ENCODE measurements at regions not wholly inside any gene's neighbourhood (a gene's known extent, or its start where the extent isn't known, plus 50 kb on each side); places are given as distances from the start of the nearest gene placed in this dataset.

DNA sequence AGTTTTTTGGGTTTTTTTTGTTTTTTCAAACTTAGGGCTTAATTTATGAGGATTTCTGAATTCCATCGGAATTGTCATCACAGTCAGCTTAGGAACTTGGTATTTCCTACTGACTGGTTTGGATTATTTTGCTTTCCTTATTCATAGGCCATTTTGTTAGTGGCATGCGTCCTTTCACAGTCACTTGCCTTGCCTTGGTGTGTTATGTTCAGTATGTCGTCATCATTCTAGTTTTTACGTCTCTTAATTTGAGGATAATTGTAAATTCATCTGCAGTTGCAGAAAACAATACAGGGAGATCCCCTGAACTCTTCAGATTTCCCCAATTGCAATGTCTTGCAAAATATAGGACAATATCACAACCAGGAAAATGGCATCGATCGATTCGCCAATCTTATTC is 485.3 kb downstream of the CBLN2 start:
- DNase-seq, result no peak

DNA sequence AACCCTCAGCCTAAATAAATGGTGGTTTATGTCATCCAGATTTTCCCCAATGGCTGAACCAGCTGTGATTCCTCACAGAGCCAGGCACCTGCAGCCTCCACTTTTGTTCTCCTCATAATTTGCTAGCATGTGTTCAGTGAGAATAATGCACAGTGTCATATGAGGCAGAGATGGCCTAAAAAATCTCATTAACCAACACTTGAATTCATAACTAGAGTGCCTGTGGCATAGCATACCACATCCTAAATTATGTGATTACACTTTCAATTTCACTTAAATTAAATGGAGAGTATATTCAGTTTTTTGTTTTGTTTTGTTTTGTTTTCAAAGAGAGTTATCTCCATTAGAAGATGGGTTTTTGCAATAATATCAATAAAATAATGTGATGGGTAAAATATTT is 488.0 kb downstream of the CBLN2 start:
- DNase-seq, result no peak

DNA sequence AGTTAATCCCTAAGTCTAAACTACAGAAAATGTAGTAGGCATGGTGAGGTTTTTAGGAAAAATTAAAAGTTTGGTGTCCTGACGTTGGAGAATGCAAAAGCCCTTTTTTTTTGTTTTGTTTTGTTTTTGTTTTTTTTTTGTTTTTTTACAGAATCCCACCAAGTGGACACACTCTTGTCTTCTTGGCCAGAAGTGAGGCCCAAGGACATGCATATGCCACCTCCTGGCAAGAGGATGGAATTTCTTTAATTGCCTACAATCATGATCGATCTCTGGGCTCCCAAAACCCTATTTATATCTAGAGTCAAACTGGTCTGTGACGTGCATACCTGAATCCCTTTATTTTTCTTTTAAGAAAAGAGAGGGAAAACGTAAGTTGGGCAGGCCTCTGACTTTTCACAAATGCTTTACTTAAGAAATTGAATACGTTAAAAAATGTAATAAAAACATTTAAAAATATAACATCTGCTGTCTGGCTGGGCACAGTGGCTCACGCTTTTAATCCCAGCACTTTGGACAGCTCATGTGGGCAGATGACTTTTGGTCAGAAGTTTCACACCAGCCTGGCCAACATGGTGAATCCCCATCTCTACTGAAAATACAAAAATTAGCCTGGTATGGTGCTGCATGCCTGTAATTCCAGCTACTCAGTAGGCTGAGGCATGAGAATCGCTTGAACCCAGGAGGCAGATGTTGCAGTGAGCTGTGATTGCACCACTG is 502.7 kb downstream of the CBLN2 start:
- no peak for DNase-seq

DNA sequence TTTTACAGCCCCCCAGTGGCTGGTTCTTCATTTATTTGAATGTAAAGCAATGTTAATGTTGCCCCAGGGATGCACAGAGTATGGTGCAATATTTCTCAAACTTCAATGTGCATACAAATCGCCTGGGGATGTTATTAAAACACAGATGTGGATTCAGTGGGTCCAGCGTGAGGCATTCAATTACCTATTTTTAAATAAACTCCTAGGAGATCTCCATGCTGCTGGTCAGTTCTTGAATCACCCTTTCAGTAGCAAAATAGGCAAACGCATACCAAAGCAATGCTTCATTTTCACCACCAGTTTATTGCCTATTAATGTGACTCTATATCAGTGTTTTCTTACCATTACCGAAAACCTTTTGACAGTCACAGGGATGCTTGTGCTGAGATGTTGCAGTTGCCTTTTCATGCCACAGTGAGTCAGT is 530.7 kb downstream of the CBLN2 start:
- DNase-seq, result no peak

DNA sequence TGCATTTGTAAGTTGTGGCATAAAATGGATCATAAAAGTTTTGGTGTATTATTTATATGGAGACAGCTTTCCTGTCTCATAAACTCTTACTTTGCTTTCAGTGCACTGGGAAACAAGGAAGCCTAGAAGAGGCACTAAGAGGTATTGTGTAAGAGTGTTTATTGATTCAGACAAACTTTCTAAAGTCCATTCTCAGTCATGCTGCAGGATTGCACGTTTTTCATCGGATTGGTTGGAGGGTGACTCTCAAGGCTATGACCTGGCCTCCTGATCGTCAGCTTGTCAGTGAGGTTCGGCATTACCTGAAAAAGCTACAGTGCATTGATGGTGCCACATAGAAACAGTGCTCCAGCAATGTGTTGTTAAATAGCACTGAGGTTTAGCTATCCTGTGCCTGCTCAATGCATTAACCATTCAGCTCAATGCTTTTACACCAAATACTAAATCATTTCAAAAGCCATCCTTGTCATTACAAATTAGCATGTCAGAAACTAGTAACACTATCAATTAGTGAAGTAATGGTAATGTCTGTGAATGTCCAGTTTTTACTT is 545.5 kb downstream of the CBLN2 start:
- DNase-seq, result no peak

DNA sequence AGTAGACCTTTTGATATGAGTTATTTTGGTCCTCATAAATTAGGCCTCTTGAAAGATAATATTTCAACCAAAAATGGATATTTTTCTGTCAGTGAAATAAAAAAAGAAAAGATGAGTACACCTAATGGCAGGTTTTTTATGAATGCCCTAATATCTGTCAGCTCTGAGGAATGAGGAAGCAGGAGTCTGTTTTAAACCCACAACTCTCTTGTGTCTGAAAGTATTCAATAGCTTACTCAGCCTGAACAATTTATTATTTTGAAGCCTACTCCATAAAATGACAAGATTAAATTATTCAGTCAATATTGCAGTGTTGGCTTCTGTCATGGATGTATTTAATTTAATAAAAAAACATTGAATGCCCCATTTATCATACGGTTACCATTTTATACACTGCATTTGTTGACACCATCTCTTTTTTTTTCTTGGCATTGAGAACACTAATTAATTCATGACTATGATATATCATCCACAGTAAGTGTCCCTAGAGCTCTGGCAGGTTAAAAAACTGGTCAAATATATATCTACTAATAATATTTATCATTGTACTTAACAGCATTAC is 548.2 kb downstream of the CBLN2 start:
- no peak for DNase-seq

DNA sequence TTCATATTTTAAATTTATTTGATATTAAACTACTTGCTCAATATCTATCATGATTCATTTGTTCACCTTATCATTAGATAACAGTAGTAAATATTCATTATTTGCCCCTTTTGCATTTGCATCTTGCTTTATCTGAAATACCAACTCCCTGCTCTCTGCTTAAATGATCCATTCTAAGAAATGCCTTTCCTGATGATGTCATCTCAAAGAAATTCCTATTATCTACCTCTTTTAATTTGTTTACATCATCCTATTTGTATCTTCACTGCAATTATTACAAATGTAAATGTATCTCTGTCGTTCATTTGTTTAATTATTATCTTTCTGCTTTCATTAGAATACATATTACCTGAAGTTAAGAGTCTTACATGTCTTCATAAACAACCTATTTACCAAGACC is 549.9 kb downstream of the CBLN2 start:
- DNase-seq, result no peak

DNA sequence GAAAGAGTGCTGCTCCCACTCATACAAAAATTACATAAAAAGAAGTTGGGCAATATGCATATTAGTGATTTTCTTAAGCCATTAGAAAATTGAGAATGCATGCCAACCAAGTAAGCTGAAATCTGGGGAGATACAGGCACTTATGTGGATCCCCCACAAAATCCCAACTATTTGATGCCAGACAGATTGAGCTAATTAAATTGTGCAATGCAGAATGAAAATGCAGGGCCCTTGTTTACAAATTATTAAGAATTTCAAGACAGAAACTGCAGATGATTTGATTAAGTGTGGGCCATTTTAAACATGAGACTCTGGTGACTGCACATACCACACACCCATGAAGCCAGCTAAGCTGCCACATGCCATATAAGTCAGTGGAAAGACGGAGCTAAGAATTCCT is 554.5 kb downstream of the CBLN2 start:
- no peak for DNase-seq

DNA sequence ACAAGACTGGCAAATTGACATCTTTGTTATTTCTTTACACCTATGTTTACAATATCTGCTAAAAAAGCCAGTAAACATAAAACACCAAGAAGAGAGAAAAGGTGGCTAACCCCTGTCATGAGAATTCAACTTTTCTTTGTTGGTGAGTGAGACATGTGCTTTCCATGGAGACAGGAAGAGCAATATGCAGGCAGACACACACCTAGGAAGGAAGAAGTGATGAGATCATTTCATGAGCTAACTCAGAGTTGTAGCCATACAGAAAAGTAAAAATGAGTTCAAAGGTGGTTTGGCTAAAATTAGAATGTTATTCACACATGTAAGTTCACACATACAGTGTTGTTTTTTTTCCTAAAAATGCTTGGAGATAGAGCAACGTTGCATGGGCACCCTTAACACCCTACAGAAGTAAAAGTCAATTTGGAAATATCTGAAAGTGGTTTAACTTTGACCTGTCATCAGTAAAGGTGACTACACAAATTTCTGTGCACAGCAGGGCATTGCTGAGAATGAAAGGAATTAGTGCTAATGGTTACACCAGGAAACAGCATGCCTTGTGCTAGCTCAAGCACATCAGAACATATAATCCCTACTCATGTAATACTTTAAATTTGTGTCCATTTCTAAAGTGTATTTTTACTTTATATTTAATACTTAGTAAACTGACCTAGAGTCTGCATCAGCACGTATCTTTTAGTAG is 557.6 kb downstream of the CBLN2 start:
- no peak for DNase-seq

DNA sequence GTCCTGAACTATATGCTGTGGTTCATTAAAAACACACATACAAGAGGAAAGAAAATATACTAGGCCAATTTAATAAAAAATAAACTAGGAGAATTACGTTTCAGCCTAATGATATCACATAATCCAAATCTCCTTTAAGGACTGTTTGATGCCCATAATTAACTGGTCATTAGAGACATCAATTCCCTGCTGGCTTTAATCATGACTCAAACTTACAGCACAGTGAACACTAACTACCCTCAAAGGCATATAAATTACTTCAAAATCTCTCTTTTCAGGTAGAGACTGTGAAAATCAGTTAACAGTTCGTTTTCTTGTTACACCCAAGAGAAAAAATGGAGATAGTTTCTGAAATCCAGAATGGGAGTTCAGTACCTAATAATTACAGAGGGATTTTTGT is 567.4 kb downstream of the CBLN2 start:
- DNase-seq, result no peak

DNA sequence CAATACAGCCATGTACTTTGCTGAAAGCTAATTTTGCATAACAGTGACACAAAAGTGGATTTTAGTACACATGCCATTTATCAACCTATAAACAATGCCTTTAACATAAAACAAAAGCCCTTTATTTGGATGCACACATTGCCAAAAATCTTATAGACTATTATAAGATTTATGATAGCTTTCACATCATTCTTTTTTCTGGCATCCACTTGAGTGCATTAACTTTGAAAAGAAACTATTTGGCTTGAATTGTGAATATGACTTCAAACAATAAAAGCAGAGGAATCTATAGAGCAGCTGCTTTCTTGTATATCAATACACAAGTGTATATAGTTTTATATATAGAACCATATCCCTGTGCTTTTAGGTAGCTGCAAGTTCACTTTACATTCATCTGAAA is 577.4 kb downstream of the CBLN2 start:
- DNase-seq, result no peak

DNA sequence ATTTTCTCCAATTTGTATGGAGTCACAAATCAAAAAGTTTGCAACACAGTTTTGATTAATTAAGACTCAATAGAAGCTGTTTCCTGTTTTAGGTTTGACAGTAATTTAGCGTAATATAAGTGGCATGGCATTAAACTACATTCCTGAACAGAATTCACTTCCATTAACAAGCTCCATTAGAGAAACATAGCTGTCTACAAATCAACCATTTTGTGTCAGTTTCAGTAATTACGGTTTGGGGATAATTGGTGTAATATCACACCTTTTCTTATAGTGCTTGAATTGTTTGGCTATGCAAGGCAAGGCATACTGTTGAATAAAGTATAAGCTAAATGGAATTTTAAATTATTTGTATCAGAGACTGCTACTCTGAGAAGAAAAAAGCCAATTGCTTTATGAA is 585.5 kb downstream of the CBLN2 start:
- no peak for DNase-seq

DNA sequence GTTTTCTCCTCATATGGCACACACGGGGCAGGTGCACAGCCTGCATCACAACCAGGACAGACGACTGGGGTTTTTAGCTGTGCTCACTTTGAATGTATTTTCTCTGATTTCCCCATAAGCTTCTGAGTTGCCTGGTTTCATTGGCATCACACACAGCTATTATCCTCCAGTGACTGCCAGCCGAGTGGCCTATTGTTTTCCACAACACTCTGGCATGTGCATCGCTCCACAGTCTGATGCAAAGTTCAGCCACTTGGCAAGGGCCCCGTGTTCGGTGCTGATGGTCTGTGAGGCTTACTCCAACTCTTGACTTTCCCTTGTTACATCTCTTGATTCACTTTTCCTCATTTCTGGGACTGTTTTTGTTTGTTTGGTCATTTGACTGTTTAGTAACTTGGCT is 593.1 kb downstream of the CBLN2 start:
- DNase-seq, result no peak

DNA sequence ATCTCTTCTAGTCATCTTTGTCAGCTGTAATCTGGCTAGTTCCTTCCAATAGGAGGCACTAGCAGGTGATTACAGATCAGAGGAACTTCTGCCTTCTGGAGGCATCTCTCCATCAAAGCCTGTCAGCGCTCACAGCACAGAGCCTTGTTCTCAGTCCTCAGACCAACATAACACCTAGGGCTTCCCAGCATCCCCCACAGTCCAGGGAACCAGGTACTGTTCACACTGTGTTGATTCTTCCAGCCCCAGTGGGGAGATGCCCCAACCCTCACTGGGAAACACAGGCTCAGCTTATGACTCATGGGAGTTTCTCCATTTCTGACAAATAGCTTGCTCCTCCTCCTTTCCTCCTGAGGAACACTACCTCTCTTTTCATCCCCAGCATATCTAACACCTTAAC is 601.7 kb downstream of the CBLN2 start:
- no peak for DNase-seq

DNA sequence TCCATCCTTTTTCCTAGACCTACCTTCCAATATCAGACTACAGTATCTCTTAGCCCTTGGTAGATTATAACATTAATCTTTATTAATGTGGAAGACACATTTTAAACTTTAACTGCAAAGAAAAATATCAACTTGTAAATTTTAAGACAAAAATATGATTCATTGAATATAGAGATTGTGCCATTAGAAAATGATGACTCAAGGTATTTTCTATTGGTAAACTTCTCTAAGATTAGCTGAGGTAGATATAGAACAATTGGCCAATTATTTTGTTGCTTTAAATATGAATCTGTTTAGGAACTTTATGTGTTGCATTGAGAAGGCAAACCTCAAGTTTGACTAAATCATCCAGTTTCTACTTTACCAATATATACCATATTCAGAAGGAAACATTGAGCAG is 604.7 kb downstream of the CBLN2 start:
- no peak for DNase-seq

DNA sequence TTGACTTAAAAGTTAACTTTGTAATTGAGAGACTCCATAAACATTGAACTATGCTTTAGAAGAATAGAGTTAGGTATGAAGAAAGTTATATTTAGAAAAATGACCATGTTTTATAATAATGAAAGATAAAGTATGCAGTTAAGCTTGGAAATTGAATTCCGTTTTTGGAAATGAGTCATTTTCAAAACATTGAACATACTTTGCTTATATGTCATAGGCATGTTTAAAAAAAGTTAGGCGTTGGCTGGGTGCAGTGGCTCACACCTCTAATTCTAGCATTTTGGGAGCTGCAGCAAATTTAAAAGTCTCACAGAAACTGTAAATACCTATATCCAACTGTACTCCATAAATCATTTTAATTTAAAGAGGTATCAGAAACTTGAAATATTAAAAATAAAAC is 607.4 kb downstream of the CBLN2 start:
- no peak for DNase-seq

DNA sequence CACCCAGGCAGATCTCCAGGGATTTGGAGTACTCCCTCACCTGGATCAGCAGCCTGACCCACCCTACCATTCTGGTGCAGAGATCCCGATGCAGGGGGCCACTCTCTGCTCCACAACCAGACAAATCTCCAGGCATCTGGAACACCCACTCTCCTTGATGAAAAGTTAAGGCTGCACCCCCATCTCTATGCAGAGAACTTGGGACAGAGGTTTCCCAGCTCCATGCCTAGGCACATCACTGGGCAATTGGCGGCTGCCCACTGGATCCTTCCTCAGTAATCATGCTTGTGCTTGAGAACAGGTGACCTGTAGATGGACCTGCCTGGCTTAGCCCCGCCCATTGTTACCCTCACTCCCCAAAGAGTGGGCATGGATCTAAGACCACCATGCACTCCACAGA is 624.9 kb downstream of the CBLN2 start:
- DNase-seq, result no peak

DNA sequence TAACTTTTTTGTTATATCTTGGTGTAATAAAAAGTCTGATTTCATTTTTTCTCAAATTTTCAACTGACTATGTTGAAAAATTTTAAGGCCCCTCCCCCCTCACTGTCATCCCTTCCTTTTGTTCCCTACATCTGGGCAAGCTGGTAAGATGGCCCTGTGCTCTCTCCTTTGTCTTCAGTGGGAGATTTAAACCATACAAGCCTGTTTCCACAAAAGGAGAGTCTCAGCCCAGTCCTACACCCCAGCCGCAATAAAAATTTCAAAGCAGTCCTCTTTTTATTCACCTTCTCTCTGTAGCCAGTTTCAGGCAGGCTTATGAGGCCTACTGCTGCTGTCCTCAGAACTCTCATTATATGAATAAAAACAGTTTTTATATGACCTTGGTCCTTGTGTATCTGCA is 630.5 kb downstream of the CBLN2 start:
- no peak for DNase-seq

DNA sequence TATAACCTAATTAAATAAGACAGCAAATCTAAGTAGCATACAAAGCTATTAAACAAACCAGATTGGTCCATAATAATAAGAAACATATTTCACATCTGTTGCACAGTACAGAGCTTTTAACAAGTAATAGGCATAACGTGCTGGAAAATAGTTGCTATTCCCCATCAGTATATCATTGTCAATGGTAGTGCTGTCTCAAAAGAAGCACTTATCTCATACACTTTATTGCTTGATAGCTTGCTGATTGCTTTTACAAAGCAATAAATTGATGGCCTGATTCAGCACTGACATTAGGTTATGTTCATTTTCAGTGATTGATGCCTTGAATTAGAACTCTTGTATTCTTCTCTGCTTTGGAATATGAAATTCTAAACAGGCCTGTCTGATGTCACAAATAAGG is 641.7 kb downstream of the CBLN2 start:
- no peak for DNase-seq

DNA sequence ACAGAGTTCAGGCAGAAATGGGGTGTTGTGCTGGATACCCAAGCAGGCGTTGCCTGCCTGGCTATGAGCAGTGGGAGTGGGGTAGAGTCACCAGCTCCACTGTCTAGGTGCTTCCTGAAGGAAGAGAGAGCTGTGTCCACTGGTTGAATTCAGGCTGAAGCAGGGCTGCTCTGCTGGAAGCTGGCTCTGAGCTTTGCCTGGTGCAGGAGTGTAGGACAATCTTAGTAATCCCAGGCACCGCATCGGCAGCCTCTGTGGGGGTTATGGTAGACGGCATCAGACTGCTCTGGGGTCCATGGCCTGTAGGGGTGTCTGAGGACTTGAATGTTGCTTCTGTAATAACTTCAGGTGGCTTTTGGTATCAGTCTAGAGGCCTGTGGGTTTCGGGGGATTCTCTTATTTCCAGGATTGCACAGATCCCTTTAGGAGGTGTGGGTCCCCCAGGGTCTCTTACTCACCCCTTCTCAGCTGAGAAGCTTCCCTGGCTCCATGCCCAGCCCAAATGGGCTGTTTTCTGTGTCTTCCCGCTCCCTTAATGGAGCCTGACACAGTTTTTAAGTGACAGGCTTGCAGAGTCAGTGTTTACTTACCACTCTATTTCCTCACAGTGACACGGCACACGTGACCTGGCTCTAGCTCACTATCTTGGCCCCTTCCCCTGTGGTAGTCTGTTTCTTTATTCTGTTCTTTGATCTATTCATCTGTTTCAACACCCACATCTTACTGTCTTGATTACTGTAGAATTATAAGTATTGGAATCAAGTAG is 644.3 kb downstream of the CBLN2 start:
- no peak for DNase-seq

DNA sequence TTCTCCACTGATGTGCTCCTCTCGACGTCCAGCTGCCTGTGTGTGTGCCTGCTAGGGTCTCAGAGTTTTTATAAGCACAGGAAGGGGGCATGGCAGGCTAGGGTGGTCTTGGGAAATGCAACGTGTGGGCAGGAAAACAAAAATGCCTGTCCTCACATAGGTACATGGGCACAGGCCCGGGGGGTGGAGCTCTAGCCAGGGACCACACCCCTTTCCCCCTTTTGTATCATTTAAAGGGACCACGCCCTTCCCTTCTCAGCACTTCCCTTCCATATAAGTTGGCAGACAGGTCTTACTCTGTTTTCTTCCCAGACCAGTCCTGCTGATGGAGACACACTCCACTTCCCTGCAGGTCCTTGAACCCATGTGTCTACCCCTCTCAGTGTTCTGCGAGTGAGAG is 645.0 kb downstream of the CBLN2 start:
- no peak for DNase-seq

DNA sequence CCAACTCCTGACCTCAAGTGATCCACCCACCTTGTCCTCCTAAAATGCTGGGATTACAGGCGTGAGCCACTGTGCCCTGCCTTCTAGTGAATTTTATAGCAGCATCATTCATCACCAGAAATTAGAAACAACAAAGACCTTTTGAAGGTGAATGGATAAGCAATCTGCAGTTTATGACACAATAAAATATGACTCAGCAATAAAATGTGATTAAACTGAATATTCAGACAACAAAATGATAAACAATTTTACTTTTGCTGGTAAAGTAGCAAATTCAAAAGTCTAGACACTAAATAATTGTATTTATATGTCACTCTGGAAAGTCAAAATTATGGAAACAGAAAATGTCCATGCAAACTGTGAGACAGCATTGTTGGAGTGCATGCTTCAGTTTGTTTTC is 656.6 kb downstream of the CBLN2 start:
- no peak for DNase-seq

DNA sequence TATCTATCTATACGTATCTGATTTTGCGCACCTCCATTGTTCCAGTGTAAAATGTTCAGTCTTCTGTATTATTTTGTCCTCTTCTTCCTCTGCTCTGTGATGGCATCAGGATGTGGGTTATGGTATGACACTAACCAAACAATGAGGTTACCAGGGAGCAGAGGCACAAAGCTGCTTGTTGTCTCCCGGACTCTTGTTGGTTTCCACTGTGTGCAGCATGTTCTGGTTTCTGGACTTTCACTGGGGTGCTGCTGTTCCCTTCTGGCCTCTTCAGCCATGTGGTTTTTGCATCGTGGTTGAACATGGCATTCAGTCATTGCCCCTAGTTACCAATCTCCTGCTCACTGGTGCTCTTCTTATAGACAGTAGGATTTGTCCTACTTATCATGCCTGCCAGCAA is 665.9 kb downstream of the CBLN2 start:
- no peak for DNase-seq

DNA sequence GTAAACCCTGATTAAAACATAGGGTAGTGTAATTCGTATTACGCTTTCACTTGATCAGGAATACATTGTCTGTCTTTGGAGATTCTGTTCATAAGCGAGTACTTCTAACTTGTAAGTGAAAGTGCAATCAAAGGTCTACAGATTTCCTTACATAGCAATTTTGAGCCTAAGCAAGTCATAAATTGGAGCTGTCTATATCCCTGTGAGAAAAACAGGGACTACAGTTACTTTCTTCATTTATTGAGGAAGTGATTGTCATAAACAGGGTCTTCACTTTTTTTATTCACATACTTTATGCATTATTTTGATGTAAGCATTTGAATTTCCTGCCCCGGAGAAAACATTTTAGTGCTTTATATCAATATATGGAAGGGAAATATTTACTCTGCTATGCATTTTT is 670.4 kb downstream of the CBLN2 start:
- no peak for DNase-seq
